ENCODE measurements at regions not wholly inside any gene's neighbourhood (a gene's known extent, or its start where the extent isn't known, plus 50 kb on each side); places are given as distances from the start of the nearest gene placed in this dataset.

DNA sequence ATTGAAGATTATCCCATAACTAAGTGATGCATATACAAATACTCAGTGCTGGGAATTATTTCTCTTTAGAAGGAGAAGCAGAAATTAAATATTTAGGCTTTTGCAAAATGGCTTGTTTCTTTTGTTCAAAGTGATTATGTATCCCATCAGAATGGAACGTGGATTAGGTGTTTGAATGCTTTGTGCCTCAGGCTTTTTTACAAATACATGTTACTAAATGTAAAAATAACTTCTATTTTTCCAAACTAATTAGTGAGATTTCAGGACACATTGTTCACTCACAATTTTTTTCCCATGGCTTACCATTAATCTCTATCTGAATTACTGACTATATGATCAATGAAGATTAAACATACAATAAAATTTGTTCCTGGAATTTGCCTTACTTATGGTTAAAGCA is 925.9 kb upstream of the CITED2 start:
- TF ChIP-seq, protein P1, sequence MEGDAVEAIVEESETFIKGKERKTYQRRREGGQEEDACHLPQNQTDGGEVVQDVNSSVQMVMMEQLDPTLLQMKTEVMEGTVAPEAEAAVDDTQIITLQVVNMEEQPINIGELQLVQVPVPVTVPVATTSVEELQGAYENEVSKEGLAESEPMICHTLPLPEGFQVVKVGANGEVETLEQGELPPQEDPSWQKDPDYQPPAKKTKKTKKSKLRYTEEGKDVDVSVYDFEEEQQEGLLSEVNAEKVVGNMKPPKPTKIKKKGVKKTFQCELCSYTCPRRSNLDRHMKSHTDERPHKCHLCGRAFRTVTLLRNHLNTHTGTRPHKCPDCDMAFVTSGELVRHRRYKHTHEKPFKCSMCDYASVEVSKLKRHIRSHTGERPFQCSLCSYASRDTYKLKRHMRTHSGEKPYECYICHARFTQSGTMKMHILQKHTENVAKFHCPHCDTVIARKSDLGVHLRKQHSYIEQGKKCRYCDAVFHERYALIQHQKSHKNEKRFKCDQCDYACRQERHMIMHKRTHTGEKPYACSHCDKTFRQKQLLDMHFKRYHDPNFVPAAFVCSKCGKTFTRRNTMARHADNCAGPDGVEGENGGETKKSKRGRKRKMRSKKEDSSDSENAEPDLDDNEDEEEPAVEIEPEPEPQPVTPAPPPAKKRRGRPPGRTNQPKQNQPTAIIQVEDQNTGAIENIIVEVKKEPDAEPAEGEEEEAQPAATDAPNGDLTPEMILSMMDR (IDR thresholded peaks at IDR 0.05) = no peak
- ATAC-seq (ENCODE audit: low FRiP score) (no peak), DNase-seq (ENCODE audit: low spot score) (no peak)

DNA sequence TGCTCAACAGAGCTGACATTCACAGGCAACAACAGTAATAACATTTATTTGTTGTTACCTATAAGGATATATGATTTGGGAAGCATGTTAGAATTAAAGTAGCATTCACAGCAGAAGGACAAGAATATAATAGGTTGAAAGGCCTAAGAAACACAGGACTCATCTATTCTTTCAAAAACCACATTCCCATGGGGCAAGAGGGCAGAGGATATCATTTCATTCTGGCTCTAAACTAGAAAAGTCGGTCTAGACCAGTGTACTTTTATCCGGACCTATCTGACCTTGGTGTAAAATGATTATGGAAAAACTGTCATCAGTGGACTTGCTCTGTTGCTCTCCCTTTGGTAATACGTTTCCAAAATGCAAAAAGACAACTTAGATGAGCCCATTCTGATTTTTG is 914.7 kb upstream of the CITED2 start:
- DNase-seq (ENCODE audit: low spot score) = no peak
- TF ChIP-seq, protein P1 (IDR thresholded peaks at IDR 0.05) = no peak
- no peak for ATAC-seq (ENCODE audit: low FRiP score)

DNA sequence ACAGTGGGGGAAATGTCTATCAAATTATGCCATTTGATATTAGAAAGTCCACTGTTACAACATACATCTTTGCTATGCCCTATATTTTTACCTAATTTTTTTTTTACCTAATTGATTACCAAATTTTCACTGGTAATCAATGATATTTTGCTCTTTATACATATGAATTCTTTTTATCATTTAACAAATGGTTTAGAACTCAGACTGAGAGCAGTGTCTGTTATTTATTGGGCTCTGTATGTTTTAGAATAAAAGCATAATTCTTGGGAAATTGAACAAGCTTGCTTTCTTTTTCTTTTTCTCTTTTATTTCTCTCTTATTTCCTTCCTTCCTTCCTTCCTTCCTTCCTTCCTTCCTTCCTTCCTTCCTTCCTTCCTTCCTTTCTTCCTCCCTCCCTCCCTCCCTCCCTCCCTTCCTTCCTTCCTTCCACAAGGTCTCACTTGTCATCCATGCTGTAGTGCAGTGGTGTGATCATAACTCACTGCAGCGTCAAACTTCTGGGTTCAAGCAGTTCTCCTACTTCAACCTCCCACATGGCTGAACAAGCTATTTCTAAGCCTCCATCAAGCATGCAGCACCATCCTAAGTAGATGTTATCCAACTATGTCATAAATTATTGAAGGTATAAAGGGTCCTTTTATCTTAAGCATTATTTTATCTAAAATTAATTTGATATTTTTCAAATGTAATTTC is 911.7 kb upstream of the CITED2 start:
- TF ChIP-seq, protein P1 (IDR thresholded peaks at IDR 0.05) = no peak
- ATAC-seq (ENCODE audit: low FRiP score) (no peak), DNase-seq (ENCODE audit: low spot score) (no peak)

DNA sequence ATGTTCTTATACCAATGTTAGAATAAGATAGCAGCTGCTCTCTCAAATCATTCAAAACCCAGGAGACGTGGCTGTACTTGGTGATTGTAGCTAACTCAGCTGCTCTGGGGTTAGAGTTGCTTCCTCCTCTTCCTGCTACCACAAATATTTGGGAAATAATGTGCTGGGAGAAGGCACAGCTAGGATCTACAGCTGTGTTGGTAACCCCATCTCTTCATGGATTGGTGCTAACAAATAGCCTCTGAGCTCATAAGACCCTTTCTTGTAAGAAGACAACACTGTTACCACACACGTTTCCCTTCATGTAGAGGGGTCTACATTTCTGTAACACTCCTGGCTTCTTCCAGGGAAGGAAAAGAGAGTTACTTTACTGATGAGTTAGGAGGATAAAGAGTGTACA is 911.0 kb upstream of the CITED2 start:
- TF ChIP-seq, protein P1 (IDR thresholded peaks at IDR 0.05) = no peak
- DNase-seq (ENCODE audit: low spot score) = no peak
- no peak for ATAC-seq (ENCODE audit: low FRiP score)

GRCh38 chr6:140284871-140285270 is 910.4 kb upstream of the CITED2 start:
- TF ChIP-seq, protein P1 (IDR thresholded peaks at IDR 0.05) = no peak
- no peak for DNase-seq (ENCODE audit: low spot score)
- no peak for ATAC-seq (ENCODE audit: low FRiP score)

- TF ChIP-seq, protein P1 (IDR thresholded peaks at IDR 0.05) = no peak
- DNase-seq (ENCODE audit: low spot score) (no peak), ATAC-seq (ENCODE audit: low FRiP score) (no peak)
Observed at GRCh38 chr6:140283197-140283596, 908.7 kb upstream of the CITED2 start.

DNA sequence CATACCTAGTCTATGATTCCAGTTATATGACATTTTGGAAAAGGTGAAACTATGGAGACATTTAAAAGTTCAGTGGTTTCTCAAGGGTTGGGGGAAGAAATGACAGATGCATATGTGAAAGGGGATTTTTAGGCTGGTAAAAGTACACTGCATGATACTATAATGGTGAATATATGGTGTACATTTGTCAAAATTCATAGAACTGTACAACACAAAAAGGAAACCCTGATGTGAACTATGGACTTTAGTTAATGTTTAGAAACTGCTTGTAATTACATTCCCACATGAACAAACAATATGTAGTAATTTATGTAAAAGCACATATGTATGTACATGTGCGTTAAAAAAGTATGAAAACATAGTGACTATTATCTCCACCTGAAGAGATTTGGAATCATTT is 907.3 kb upstream of the CITED2 start:
- DNase-seq (ENCODE audit: low spot score) (no peak), ATAC-seq (ENCODE audit: low FRiP score) (no peak)
- TF ChIP-seq, protein P1 (IDR thresholded peaks at IDR 0.05) = no peak
